GM19438 (cell line): ENCODE measurements at regions not wholly inside any gene's neighbourhood (a gene's known extent, or its start where the extent isn't known, plus 50 kb on each side); places are given as distances from the start of the nearest gene placed in this dataset.
A peak's percentile ranks its signal among the peaks of the same experiment; 100 is the strongest.
"Not testable (repeated sequence)": the region's sequence is repeated elsewhere in the genome, so short reads cannot be mapped to it uniquely, and the experiment has no call there.

Experiments used
- ATAC-seq: cut with Tn5 transposase; IDR thresholded peaks from one replicate; pipeline ENCODE4 v1.9.1; 2021; ENCODE audit warnings: low read depth; ENCODE audit not compliant: unreplicated experiment

DNA sequence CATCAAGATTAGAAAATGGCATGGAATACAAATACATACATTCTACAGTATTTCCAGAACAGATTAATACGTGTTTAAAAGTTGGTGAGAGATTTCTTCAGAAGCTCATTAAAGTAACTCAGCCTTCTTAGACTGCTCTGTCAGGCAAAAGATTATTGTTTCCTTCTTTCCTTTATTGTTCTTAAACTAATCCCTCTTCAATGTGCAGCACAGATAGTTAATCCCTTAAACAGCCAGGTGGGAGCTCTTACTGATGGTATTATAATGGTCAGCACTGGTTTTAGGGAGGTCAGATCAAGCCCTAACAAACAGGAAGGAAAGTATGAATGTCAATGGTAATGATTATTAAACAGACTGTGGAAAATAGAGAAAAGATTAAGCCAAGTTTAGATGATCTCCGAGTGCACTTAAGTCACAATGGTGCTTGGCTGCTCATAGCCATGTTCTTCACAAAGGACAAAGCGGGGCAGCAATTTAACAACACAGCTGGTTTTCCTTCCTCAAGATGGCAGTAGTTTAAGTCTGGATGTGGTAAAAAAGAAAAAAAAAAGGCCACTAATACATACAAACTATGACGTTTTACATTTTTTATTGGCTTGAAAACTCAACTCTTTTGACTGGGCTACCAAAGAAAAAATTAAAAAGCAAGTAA, 992.6 kb downstream of the PCDH9 start:
- ATAC-seq, result no peak

- ATAC-seq, result no peak
Observed at GRCh38 chr13:66234159-66234558, 996.0 kb downstream of the PCDH9 start.

DNA sequence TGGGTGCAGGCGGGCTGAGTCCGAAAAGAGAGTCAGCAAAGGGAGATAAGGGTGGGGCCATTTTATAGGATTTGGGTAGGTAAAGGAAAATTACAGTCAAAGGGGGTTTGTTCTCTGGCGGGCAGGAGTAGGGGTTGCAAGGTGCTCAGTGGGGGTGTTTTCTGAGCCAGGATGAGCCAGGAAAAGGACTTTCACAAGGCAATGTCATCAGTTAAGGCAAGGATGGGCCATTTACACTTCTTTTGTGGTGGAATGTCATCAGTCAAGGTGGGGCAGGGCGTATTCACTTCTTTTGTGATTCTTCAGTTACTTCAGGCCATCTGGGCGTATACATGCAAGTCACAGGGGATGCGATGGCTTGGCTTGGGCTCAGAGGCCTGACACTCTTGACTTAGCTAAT, 998.2 kb downstream of the PCDH9 start:
- not testable (repeated sequence) for ATAC-seq

GRCh38 chr13:66225072-66225471, 1005.1 kb downstream of the PCDH9 start:
- no peak for ATAC-seq

GRCh38 chr13:66224663-66225062, 1005.5 kb downstream of the PCDH9 start:
- ATAC-seq, result no peak

GRCh38 chr13:66222926-66223325, 1007.2 kb downstream of the PCDH9 start:
- ATAC-seq, result peak; percentile 66

DNA sequence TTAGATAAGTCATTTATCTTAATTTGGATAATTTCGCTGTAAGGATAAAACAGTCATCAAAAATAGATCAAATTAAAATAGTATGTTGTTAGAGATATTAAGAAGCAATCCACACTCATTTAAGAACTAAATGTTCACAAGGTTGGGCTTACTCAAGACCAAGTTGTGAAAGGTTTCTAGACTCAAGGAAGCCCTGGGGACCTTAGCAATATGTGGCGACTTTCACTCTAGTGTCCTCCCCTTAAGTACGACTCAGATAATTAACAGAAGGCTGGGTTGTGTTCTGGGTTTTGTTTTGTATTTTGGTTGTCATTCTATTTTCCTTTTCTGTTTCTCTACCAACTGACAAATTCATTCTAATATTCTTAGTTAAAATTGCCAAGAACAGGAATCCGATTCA, 1008.0 kb downstream of the PCDH9 start:
- ATAC-seq, result no peak

DNA sequence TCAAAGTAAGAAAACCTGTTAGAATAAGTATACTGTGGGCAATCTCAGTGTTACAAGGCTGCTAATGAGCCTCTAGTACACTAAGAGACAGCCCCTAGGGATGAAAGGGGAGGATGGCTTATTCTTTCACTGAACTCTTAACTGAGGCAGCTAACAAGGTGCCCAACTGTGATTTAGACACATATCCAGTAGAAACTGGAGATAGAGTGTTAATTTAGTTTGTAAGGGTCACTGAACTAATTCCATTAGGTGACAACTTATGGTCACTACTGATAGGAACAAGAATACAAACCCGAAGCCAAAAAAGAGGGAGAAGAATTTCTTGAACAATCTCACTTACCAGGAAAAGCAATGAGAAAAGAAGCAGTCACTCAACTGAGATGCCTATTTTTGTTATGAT, 1010.6 kb downstream of the PCDH9 start:
- no peak for ATAC-seq

- no peak for ATAC-seq
Observed at GRCh38 chr13:66218583-66218982, 1011.6 kb downstream of the PCDH9 start.

DNA sequence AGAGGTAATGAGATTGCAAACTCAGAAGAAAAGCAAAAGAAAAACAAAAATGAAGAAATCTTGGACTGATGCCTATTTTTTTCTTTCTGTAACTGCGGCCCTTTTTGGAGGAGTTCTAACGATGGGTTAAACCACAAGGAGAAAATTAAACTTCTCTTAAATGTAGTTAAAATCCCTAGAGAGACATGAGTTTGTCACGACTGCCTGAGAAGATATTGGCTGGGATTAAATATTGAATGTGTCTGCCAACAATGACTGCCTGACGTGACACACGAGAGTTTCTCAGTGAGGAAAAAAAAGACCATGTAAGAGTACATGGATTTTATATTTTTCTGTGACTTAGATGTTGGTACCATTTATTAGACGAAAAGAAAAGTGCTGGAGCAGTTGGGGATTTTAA, 1013.4 kb downstream of the PCDH9 start:
- no peak for ATAC-seq

- no peak for ATAC-seq
Observed at GRCh38 chr13:66214467-66214866, 1015.7 kb downstream of the PCDH9 start.

- peak; percentile 54 for ATAC-seq
Observed at GRCh38 chr13:66212511-66212910, 1017.6 kb downstream of the PCDH9 start.

GRCh38 chr13:66210677-66211076, 1019.5 kb downstream of the PCDH9 start:
- no peak for ATAC-seq

DNA sequence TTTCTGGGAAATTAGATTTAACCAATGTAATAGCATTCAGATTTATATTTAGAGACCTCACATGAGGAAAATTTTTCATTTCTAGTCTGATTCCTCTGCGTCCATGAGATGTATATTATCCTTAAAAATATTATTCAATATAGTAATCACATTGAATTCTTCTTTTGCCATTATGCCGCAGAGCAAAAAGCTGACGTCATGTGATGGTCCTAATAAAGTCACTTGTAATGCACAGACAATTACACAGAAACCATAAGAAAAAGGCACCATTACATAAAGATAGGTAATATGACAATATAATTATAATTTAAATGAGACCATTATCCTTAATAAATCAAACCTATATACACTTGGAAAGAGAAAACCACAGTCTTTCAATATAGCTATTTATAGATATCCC, 1021.5 kb downstream of the PCDH9 start:
- ATAC-seq, result no peak

DNA sequence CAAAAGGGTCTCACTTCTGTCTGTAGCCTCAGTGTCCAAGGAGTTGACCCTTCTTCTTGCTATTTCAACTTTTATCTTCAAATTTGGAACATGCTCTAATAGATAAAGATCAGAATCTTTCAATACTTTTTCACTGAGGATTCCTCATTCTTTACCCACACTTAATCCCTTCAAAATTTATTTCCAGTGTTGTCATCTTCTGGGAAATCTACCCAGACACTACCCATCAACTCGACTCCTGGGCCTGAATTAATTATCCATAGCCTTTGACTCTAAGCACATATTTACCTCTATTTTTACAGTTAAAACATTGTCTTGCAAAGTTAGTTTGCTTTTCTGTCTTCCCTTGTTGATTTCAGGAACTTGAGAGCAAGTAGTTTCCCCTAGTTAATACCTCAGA, 1022.5 kb downstream of the PCDH9 start:
- no peak for ATAC-seq

DNA sequence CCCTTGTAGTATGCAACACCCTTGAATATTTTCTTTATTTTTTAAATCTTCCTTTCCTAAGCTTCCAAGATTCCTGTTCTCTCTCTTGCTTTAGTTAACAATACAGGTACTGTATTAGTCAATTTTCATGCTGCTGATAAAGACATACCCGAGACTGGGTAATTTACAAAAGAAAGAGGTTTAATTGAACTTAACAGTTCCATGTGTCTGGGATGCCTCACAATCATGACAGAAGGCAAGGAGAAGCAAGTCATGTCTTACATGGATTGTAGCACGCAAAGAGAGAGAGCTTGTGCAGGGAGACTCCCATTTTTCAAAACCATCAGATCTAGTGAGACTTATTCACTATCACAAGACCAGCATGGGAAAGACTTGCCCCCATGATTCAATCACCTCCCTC, 1024.3 kb downstream of the PCDH9 start:
- ATAC-seq, result no peak

GRCh38 chr13:66200555-66200954, 1029.6 kb downstream of the PCDH9 start:
- no peak for ATAC-seq

- no peak for ATAC-seq
Observed at GRCh38 chr13:66195238-66195637, 1034.9 kb downstream of the PCDH9 start.

- no peak for ATAC-seq
Observed at GRCh38 chr13:66189986-66190385, 1040.2 kb downstream of the PCDH9 start.

- no peak for ATAC-seq
Observed at GRCh38 chr13:66180836-66181235, 1049.3 kb downstream of the PCDH9 start.

DNA sequence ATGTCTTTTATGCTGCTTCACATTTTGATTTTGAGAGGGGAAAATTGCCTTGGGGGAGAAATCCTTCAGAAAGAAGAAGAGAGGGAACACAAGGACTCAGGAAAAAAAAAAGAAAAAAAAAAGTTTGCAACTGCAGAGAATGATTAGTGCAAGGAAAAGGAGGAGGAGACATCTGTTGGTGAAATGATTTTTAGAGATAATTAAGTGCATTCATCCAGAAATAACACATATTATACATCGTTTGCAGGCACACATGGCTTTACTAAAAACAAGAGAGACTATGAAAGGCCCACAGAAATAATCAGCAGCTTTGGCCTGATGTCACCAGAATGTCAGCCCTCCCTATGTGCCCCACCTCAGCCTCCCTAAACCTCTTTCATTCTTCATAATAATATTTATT, 1058.2 kb downstream of the PCDH9 start:
- ATAC-seq, result no peak

DNA sequence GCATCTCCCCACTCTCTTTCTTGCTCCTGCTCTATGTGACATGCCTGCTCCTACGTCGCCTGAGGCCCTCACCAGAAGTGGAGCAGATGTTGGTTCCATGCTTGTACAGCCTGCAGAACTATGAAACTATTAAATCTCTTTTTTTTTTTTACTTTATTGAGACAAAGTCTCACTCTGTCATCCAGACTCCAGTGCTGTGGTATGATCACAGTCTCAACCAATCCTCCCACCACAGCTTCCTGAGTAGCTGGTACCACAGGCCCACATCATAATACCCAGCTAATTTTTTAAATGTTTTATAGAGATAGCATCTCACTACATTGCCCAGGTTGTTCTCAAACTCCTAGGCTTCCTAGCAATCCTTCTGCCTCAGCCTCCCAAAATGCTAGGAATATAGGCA, 1067.7 kb downstream of the PCDH9 start:
- no peak for ATAC-seq

GRCh38 chr13:66159511-66159910, 1070.6 kb downstream of the PCDH9 start:
- peak; percentile 74 for ATAC-seq
